ENCODE measurements at regions not wholly inside any gene's neighbourhood (a gene's known extent, or its start where the extent isn't known, plus 50 kb on each side); places are given as distances from the start of the nearest gene placed in this dataset.

GRCh38 chr7:136062625-136063325, 85.6 kb upstream of the MTPN start:
- TF ChIP-seq, protein P1, sequence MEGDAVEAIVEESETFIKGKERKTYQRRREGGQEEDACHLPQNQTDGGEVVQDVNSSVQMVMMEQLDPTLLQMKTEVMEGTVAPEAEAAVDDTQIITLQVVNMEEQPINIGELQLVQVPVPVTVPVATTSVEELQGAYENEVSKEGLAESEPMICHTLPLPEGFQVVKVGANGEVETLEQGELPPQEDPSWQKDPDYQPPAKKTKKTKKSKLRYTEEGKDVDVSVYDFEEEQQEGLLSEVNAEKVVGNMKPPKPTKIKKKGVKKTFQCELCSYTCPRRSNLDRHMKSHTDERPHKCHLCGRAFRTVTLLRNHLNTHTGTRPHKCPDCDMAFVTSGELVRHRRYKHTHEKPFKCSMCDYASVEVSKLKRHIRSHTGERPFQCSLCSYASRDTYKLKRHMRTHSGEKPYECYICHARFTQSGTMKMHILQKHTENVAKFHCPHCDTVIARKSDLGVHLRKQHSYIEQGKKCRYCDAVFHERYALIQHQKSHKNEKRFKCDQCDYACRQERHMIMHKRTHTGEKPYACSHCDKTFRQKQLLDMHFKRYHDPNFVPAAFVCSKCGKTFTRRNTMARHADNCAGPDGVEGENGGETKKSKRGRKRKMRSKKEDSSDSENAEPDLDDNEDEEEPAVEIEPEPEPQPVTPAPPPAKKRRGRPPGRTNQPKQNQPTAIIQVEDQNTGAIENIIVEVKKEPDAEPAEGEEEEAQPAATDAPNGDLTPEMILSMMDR (IDR thresholded peaks at IDR 0.05; ENCODE audit: low read depth, low read length, missing input control), result no peak
- TF ChIP-seq SP1 (IDR thresholded peaks at IDR 0.05) (no peak), GABPA (IDR thresholded peaks at IDR 0.05 in 1 of 2, conservative IDR thresholded peaks at IDR 0.05 in 1 of 2) (no peak)

All from liver (tissue), 3 donors.